SK-N-SH (cell line): ENCODE measurements at regions not wholly inside any gene's neighbourhood (a gene's known extent, or its start where the extent isn't known, plus 50 kb on each side); places are given as distances from the start of the nearest gene placed in this dataset.
"Not testable (repeated sequence)": the region's sequence is repeated elsewhere in the genome, so short reads cannot be mapped to it uniquely, and the experiment has no call there.

Experiments
- CHD2 ChIP-seq: fragments of 150-350 bp; IDR thresholded peaks from 2 replicates; pipeline ENCODE4 v1.6.1; 2018; ENCODE audit warnings: low read length; ENCODE audit not compliant: partially characterized antibody
- CTCF ChIP-seq: fragments of 200-600 bp; sonication (generic); IDR thresholded peaks from 2 replicates; pipeline ENCODE4 v1.6.1; 2017; ENCODE audit warnings: antibody characterized with exemption, mild to moderate bottlenecking, moderate library complexity
- EP300 ChIP-seq, 2 experiments: IDR thresholded peaks; 2 replicates each; pipeline versions ENCODE4 v1.4.0 to v1.6.1; 2012; ENCODE audit warnings: borderline replicate concordance in 1 of 2, low read depth in 1 of 2, low read length in 1 of 2
- EZH2phosphoT487 ChIP-seq: fragments of 200-600 bp; sonication (generic); IDR thresholded peaks from 2 replicates; pipeline ENCODE4 v1.6.1; 2017; ENCODE audit warnings: low read depth, mixed run types, mild to moderate bottlenecking, antibody characterized with exemption, moderate library complexity, borderline replicate concordance
- MEF2A ChIP-seq: IDR thresholded peaks from 2 replicates; pipeline ENCODE4 v1.4.0; 2012; ENCODE audit warnings: low read depth, borderline replicate concordance
- MXI1 ChIP-seq: IDR thresholded peaks from 2 replicates; pipeline ENCODE4 v1.6.1; 2012; ENCODE audit warnings: mild to moderate bottlenecking, low read depth, low read length, improper control_type of control experiment
- NFIC ChIP-seq: IDR thresholded peaks from 2 replicates; pipeline ENCODE4 v1.4.0; 2012; ENCODE audit warnings: borderline replicate concordance
- PBX3 ChIP-seq: IDR thresholded peaks from 2 replicates; pipeline ENCODE4; 2012
- POLR2AphosphoS5 ChIP-seq: IDR thresholded peaks from 2 replicates; pipeline ENCODE4 v1.6.1; 2012; ENCODE audit warnings: low read depth, low read length
- RAD21 ChIP-seq: IDR thresholded peaks from 2 replicates; pipeline ENCODE4 v1.6.1; 2012; ENCODE audit warnings: mild to moderate bottlenecking, low read length
- REST ChIP-seq: IDR thresholded peaks from 2 replicates; pipeline ENCODE4 v1.6.1; 2012; ENCODE audit warnings: mild to moderate bottlenecking, low read depth, low read length, moderate library complexity
- RFX5 ChIP-seq: IDR thresholded peaks from 2 replicates; pipeline ENCODE4 v1.6.1; 2012; ENCODE audit warnings: mild to moderate bottlenecking, improper control_type of control experiment, low read length
- TEAD4 ChIP-seq: IDR thresholded peaks from 2 replicates; pipeline ENCODE4 v1.4.0; 2012; ENCODE audit warnings: mild to moderate bottlenecking, borderline replicate concordance; ENCODE audit not compliant: insufficient read depth

- TF ChIP-seq CHD2; CTCF; TEAD4; RFX5; MEF2A; RAD21; MXI1; EP300 (IDR thresholded peaks at IDR 0.05; ENCODE audit: borderline replicate concordance in 1 of 2, low read depth in 1 of 2, low read length in 1 of 2); NFIC; PBX3; EZH2phosphoT487; REST; POLR2AphosphoS5: not testable (repeated sequence)
Measured at GRCh38 chr11:67800591-67800990, 126.2 kb upstream of the ALDH3B2 start.
